HepG2 (cell line): ENCODE measurements at regions not wholly inside any gene's neighbourhood (a gene's known extent, or its start where the extent isn't known, plus 50 kb on each side); places are given as distances from the start of the nearest gene placed in this dataset.

Experiments
- ADNP ChIP-seq: sonication (generic); formaldehyde crosslinking; IDR thresholded peaks from 2 replicates; pipeline ENCODE4 v1.4.0; 2020; ENCODE audit warnings: missing genetic modification reagents
- BRCA1 ChIP-seq: sonication (generic); formaldehyde crosslinking; IDR thresholded peaks from 2 replicates; pipeline ENCODE4 v1.4.0; 2020; ENCODE audit warnings: missing genetic modification reagents
- CREM ChIP-seq, 2 experiments: sonication (generic) in 1 of 2; formaldehyde crosslinking in 1 of 2; IDR thresholded peaks; 2 replicates each; pipeline versions ENCODE4 v1.4.0 to v1.6.1; 2016 to 2020; ENCODE audit warnings: antibody characterized with exemption in 1 of 2, mild to moderate bottlenecking in 1 of 2, missing genetic modification reagents in 1 of 2
- FOXM1 ChIP-seq: sonication (generic); formaldehyde crosslinking; IDR thresholded peaks from 2 replicates; pipeline ENCODE4 v1.5.0; 2020; ENCODE audit warnings: missing genetic modification reagents
- GPN1 ChIP-seq: sonication (generic); formaldehyde crosslinking; IDR thresholded peaks from 2 replicates; pipeline ENCODE4 v1.5.1; 2020; ENCODE audit warnings: missing genetic modification reagents, borderline replicate concordance
- HDAC1 ChIP-seq: sonication (generic); formaldehyde crosslinking; IDR thresholded peaks from 2 replicates; pipeline ENCODE4 v1.5.1; 2020; ENCODE audit warnings: mild to moderate bottlenecking, missing genetic modification reagents
- MAZ ChIP-seq, 2 experiments: sonication (generic) in 1 of 2; formaldehyde crosslinking in 1 of 2; IDR thresholded peaks; 2 replicates each; pipeline versions ENCODE4 v1.5.0 to v1.6.1; 2012 to 2020; ENCODE audit warnings: low read depth in 2 of 2, mild to moderate bottlenecking in 2 of 2, borderline replicate concordance in 1 of 2, improper control_type of control experiment in 1 of 2, low read length in 1 of 2, missing genetic modification reagents in 1 of 2, moderate library complexity in 1 of 2
- NFIC ChIP-seq: IDR thresholded peaks from 2 replicates; pipeline ENCODE4 v1.6.1; 2012; ENCODE audit warnings: mild to moderate bottlenecking, low read length, inconsistent platforms
- ONECUT2 ChIP-seq: sonication (generic); formaldehyde crosslinking; IDR thresholded peaks from 2 replicates; pipeline ENCODE4 v1.4.0; 2020; ENCODE audit warnings: missing genetic modification reagents
- RCOR2 ChIP-seq: IDR thresholded peaks from 2 replicates; pipeline ENCODE4 v1.6.1; 2016; ENCODE audit warnings: missing biosample characterization, missing genetic modification reagents
- TOPORS ChIP-seq: sonication (generic); formaldehyde crosslinking; IDR thresholded peaks from 2 replicates; pipeline ENCODE4 v1.8.0; 2023; ENCODE audit warnings: mild to moderate bottlenecking, missing genetic modification reagents
- ZBTB8A ChIP-seq: sonication (generic); formaldehyde crosslinking; IDR thresholded peaks from 2 replicates; pipeline ENCODE4 v1.4.0; 2020; ENCODE audit warnings: mild to moderate bottlenecking, low read depth, missing genetic modification reagents, borderline replicate concordance
- ZNF24 ChIP-seq: fragments of 450-650 bp; IDR thresholded peaks from 2 replicates; pipeline ENCODE4 v1.6.1; 2017; ENCODE audit warnings: antibody characterized with exemption, mild to moderate bottlenecking
- ZNF274 ChIP-seq: sonication (generic); formaldehyde crosslinking; IDR thresholded peaks from 2 replicates; pipeline ENCODE4 v1.5.1; 2020; ENCODE audit warnings: mild to moderate bottlenecking, missing genetic modification reagents
- ZNF44 ChIP-seq: sonication (generic); formaldehyde crosslinking; IDR thresholded peaks from 2 replicates; pipeline ENCODE4 v1.5.1; 2020; ENCODE audit warnings: mild to moderate bottlenecking, missing genetic modification reagents
- TF ChIP-seq, protein P1 (sequence below): conservative IDR thresholded peaks from 2 replicates; pipeline ENCODE4 v1.6.1; 2018; ENCODE audit warnings: missing genetic modification reagents
- TF ChIP-seq, protein P2 (sequence below): sonication (generic); formaldehyde crosslinking; IDR thresholded peaks from 2 replicates; pipeline ENCODE4 v1.5.0; 2020; ENCODE audit warnings: mild to moderate bottlenecking, low read depth, missing genetic modification reagents, borderline replicate concordance
- TF ChIP-seq, protein P3 (sequence below): sonication (generic); formaldehyde crosslinking; IDR thresholded peaks from 2 replicates; pipeline ENCODE4 v1.4.0; 2020; ENCODE audit warnings: missing genetic modification reagents, borderline replicate concordance
- TF ChIP-seq, protein P4 (sequence below): sonication (generic); formaldehyde crosslinking; IDR thresholded peaks from 2 replicates; pipeline ENCODE4 v1.4.0; 2020; ENCODE audit warnings: mild to moderate bottlenecking, low read depth, missing genetic modification reagents
- TF ChIP-seq, protein P5 (sequence below): sonication (generic); formaldehyde crosslinking; IDR thresholded peaks from 2 replicates; pipeline ENCODE4 v1.8.0; 2022; ENCODE audit warnings: mild to moderate bottlenecking, missing genetic modification reagents

DNA sequence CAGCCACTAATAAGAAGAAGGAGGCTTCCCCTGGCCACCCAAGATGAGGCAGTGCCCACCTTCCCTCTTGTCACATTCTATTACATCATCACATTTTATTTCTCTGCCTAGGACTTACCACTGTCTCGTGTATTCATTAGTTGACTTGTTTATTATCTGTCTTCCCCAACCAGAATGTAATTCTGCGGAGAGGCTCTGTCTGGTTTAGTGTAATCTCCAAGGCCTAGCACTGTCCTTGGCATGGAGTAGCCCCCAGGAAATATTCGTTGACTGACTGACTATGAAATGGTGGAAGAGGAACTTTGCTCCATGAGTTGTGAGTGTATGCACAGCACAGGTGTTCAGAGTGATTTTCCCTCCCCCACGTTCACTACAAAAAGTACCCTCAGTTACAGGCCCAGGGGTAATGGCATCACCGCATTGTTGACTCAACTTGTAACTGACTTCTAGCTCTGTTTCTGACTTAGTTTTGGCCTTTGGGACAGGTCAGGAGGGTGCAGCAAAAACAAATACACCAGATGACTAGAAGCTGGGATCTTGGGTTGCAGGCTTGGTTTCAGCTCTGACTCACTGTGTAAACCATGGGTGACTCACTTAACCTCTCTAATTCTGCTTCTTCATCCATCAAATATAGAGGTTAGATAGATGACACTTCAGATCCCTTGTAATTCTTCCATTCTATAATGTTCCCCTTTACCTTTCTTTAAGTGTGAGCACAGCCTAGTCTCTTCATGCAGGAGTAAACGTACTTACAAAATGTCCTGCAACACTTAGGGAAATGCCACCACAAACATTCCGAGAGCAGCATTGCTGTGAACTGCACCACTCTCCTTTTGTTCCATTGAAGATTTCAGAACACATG lies 229.7 kb downstream of the KCNRG start (continued):
- no peak for TF ChIP-seq ZNF24
- 0 out of 2 replicates have a peak, but pooled peaks have one; percentile 61 for TF ChIP-seq MAZ (IDR thresholded peaks at IDR 0.05; ENCODE audit: borderline replicate concordance, low read depth, low read length)
- TF ChIP-seq MAZ (CRISPR knock-in tag; IDR thresholded peaks at IDR 0.05; ENCODE audit: low read depth), result peak; percentile 73
- no peak for TF ChIP-seq GPN1 (CRISPR knock-in tag)
- no peak for TF ChIP-seq ZBTB8A (CRISPR knock-in tag)
- 0 out of 2 replicates have a peak, but pooled peaks have one; percentile 77 for TF ChIP-seq BRCA1 (CRISPR knock-in tag)
- no peak for TF ChIP-seq ZNF44 (CRISPR knock-in tag)
- 0 out of 2 replicates have a peak, but pooled peaks have one; percentile 70 for TF ChIP-seq ADNP
- TF ChIP-seq, protein P1, sequence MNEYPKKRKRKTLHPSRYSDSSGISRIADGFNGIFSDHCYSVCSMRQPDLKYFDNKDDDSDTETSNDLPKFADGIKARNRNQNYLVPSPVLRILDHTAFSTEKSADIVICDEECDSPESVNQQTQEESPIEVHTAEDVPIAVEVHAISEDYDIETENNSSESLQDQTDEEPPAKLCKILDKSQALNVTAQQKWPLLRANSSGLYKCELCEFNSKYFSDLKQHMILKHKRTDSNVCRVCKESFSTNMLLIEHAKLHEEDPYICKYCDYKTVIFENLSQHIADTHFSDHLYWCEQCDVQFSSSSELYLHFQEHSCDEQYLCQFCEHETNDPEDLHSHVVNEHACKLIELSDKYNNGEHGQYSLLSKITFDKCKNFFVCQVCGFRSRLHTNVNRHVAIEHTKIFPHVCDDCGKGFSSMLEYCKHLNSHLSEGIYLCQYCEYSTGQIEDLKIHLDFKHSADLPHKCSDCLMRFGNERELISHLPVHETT (CRISPR knock-in tag), result 0 out of 2 replicates have a peak, but pooled peaks have one; percentile 16
- 0 out of 2 replicates have a peak, but pooled peaks have one; percentile 25 for TF ChIP-seq TOPORS
- peak; percentile 91 for TF ChIP-seq CREM (IDR thresholded peaks at IDR 0.05)
- TF ChIP-seq CREM (CRISPR knock-in tag; IDR thresholded peaks at IDR 0.05), result no peak
- no peak for TF ChIP-seq ZNF274 (CRISPR knock-in tag)
- TF ChIP-seq, protein P2, sequence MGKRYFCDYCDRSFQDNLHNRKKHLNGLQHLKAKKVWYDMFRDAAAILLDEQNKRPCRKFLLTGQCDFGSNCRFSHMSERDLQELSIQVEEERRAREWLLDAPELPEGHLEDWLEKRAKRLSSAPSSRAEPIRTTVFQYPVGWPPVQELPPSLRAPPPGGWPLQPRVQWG (CRISPR knock-in tag), result no peak
- TF ChIP-seq, protein P3, sequence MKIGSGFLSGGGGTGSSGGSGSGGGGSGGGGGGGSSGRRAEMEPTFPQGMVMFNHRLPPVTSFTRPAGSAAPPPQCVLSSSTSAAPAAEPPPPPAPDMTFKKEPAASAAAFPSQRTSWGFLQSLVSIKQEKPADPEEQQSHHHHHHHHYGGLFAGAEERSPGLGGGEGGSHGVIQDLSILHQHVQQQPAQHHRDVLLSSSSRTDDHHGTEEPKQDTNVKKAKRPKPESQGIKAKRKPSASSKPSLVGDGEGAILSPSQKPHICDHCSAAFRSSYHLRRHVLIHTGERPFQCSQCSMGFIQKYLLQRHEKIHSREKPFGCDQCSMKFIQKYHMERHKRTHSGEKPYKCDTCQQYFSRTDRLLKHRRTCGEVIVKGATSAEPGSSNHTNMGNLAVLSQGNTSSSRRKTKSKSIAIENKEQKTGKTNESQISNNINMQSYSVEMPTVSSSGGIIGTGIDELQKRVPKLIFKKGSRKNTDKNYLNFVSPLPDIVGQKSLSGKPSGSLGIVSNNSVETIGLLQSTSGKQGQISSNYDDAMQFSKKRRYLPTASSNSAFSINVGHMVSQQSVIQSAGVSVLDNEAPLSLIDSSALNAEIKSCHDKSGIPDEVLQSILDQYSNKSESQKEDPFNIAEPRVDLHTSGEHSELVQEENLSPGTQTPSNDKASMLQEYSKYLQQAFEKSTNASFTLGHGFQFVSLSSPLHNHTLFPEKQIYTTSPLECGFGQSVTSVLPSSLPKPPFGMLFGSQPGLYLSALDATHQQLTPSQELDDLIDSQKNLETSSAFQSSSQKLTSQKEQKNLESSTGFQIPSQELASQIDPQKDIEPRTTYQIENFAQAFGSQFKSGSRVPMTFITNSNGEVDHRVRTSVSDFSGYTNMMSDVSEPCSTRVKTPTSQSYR (CRISPR knock-in tag), result peak; percentile 99
- peak; percentile 92 for TF ChIP-seq NFIC
- TF ChIP-seq FOXM1 (CRISPR knock-in tag), result no peak
- TF ChIP-seq, protein P4, sequence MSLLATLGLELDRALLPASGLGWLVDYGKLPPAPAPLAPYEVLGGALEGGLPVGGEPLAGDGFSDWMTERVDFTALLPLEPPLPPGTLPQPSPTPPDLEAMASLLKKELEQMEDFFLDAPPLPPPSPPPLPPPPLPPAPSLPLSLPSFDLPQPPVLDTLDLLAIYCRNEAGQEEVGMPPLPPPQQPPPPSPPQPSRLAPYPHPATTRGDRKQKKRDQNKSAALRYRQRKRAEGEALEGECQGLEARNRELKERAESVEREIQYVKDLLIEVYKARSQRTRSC (CRISPR knock-in tag), result no peak
- peak; percentile 80 for TF ChIP-seq HDAC1
- peak; percentile 96 for TF ChIP-seq RCOR2 (CRISPR knock-in tag)
- TF ChIP-seq, protein P5, sequence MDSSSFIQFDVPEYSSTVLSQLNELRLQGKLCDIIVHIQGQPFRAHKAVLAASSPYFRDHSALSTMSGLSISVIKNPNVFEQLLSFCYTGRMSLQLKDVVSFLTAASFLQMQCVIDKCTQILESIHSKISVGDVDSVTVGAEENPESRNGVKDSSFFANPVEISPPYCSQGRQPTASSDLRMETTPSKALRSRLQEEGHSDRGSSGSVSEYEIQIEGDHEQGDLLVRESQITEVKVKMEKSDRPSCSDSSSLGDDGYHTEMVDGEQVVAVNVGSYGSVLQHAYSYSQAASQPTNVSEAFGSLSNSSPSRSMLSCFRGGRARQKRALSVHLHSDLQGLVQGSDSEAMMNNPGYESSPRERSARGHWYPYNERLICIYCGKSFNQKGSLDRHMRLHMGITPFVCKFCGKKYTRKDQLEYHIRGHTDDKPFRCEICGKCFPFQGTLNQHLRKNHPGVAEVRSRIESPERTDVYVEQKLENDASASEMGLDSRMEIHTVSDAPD (CRISPR knock-in tag), result peak; percentile 85; the same call in 1 of the 2 replicates
- peak; percentile 53; the same call in 1 of the 2 replicates for TF ChIP-seq ONECUT2 (CRISPR knock-in tag)
